ENCODE measurements at regions not wholly inside any gene's neighbourhood (a gene's known extent, or its start where the extent isn't known, plus 50 kb on each side); places are given as distances from the start of the nearest gene placed in this dataset.

GRCh38 chr4:4625488-4625887 is 83.6 kb upstream of the STX18 start:
- DNase-seq = no peak

DNA sequence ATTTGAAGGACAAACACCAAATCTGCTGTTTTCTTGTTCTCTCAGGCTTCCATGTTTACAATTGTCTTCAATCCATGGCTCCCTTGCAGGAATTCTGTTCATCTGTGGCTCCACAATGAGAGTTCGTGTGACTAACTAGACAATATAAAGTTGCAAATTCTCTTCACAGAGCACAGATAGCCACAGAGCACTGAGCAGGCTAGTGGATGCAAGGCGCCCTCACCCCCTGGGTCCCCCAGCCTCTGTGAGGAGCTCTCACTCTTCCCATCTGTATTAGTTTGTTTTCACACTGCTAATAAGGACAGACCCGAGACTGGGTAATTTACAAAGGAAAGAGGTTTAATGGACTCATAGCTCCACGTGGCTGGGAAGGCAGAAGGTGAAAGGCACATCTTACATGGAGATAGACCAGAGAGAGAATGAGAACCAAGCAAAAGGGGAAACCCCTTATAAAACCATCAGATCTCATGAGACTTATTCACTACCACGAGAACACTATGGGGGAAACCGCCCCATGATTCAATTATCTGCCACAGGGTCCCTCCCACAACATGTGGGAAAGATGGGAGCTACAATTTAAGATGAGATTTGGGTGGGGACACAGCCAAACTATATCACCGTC is 82.5 kb upstream of the STX18 start:
- no peak for DNase-seq

- no peak for DNase-seq
Measured at GRCh38 chr4:4619821-4620220, 78.0 kb upstream of the STX18 start.

DNA sequence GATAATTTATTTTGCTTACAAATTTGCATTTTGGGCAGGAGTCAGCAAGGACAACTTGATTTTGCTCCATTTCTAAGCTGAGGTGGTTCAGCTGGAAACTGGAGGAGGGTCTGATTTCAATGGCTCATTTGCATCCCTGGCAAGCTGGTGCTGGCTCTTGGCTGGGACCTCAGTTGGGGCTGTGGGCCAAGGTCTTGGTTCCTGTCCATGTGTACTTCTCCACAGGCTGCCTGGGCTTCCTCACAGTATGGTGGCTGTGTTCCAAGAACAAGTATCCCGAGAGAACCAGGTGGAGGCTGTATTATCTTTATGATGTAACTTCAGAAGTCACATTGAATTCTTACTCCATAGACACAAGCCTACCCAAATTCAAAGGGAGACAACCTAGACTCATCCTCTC is 77.0 kb upstream of the STX18 start:
- no peak for DNase-seq

- DNase-seq = no peak
Measured at GRCh38 chr4:4614925-4615678, 73.3 kb upstream of the STX18 start.

- no peak for DNase-seq
Measured at GRCh38 chr4:4613641-4614286, 71.9 kb upstream of the STX18 start.

DNA sequence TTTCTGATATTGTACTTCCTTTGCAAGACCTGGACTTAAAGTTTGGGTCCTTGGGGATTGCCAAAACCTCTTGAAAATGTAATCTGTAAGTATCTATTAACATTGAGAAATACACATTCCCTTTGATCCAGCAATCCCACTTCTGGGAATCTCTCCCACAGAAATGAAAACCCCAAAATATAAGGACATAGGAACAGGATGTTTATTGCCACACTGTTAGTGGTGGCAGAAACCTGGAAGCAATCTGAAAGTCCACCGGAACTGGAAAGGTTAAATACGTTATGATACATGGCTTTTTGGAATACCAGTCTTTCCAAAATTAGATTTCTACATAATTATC is 71.2 kb upstream of the STX18 start:
- DNase-seq = no peak

- no peak for DNase-seq
Measured at GRCh38 chr4:4610672-4611071, 68.8 kb upstream of the STX18 start.

- no peak for DNase-seq
Measured at GRCh38 chr4:4609622-4610334, 67.9 kb upstream of the STX18 start.

- DNase-seq = no peak
Measured at GRCh38 chr4:4608214-4608537, 66.3 kb upstream of the STX18 start.

GRCh38 chr4:4607336-4608213 is 65.7 kb upstream of the STX18 start:
- DNase-seq = no peak

DNA sequence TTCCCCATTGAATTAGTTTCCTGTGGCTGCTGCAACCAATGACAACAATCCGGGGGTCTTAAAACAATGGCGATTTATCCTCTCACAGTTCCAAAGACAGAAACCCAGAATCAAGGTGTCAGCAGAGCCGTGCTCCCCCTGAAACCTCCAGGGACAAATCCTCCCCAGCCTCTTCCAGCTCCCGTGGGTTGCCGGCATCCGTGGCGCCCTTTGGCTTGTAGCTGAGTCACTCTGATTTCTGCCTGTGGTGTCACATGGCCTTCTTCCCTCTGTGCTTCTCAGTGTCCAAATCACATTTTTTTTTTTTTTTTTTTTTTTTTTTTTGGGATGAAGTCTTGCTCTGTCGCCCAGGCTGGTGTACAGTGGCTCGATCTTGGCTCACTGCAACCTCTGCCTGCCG is 64.5 kb upstream of the STX18 start:
- no peak for DNase-seq

DNA sequence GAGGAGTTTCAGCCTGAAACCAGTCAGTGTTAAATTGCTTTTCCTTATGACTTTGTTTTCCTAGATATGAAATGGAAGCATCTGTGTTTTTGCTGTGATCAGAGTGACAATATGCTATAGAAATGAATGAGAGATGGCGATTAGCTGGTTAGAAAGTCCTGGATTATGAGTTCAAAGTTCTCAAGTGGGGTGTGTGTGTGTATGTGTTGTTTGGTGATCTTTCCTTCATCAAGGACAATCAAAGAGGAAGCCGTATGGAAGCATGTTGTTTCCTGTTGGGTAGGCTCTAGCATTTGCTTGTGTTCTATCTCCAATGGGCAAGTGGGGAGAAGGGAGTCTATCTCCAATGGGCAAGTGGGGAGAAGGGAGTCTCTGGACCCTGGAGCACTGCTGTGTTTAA is 64.0 kb upstream of the STX18 start:
- DNase-seq = no peak

DNA sequence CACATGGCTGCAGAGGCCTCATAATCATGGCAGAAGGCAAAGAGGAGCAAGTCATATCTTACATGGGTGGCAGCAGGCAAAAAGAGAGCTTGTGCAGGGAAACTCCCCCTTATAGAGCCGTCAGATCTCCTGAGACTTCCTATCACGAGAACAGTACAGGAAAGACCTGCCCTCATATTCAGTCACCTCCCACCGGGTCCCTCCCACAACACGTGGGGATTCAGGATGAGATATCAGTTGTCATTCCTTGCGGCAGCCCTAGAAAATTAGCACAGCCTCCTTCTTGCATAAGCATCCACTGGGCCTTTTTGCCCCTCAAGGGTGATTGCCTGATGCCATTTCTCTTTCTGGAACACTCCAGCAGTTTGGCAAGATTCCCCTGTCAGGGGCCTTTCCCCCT is 61.7 kb upstream of the STX18 start:
- no peak for DNase-seq

DNA sequence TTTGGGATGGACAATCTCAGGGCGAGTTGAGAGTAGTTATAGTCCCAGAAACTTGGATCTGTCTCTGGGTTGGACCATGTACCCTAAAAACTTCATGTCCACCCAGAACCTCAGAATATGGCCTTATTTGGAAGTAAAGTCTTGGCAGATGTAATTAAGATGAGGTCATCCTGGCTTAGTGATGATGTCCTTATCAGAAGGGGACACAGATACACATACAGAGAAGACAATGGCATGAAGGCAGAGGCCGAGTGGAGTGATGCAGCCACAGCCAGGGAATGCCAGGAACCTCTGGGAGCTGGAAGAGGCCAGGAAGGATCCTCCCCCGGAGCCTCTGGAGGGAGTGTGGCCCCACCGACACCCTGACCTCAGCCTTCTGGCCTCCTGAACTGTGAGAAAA is 61.2 kb upstream of the STX18 start:
- no peak for DNase-seq

DNA sequence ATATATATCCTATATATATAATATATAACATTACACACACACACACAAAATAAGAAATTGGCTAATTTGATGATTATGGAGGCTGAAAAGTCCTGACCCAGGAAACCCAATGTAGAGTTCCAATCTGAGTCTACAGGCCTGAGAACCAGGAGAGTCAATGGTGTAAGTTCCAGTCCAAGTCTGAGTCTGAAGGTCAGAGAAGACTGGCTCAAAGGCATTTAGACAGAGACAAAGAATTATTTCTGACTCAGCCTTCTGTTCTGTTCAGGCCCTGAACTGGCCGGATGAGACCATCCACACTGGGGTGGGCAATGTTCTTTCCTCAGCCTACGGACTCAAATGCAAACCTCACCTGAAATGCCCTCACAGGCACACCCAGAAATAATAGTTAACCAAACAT is 60.6 kb upstream of the STX18 start:
- no peak for DNase-seq

DNA sequence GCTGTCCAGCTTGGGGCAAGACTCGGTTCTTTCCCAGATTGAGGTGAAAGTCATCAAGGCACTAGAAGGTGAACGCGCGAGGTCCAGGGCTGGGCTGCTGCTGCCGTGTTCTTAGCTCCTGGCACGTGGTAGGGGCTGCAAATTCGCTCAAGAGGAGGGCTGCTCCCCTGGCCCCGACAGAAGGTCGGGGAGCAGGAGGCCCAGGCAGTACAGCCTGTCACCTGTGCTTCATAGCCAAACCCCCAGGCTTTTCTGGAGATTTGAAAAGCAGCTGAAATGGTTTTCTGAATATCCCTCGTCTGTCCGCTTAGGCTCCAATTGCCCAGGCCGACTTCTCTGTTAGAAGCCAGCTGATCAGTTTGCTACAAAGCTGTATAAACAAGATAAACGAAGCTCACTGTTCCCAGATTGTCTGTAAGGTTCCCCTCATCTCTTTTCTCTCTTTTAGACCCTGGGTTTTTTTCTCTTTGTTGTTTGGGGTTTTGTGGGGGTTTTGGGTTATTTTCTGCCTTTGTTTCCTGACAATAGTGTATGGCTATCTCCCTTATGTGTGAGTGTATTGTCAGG is 60.0 kb upstream of the STX18 start:
- DNase-seq = no peak

DNA sequence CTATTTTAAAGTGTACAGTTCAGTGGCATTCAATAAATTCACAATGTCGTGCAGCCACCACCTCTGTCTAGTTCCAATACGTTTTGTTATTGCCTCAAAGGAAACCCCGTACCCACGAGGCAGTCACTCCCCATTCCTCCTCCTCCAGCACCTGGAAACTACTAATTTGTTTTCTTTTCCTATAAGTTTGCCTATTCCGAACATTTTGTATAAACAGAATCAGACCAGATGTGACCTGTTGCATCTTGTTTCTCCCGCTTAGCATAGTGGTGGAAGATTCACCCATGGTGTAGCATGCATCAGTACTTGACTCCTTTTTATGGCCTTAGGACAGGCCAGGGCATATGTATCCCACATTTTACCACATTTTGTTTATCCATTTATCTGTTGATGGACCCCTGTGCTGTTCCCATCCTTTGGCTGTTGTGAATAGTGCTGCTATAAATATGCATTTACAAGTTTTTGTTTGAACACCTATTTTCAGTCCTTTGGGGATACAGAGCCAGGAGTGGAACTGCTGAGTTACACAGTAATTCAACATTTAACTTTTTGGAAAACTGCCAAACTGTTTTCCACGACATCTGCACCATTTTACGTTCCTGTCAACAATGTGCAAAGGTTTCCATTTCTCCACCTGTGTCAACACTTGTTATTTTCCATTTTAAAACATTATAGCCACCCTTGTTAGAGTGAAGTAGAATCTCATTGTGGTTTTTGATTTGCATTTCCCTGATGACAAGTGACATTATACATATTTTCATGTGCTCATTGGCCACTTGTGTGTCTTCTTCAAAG is 57.8 kb upstream of the STX18 start:
- no peak for DNase-seq

DNA sequence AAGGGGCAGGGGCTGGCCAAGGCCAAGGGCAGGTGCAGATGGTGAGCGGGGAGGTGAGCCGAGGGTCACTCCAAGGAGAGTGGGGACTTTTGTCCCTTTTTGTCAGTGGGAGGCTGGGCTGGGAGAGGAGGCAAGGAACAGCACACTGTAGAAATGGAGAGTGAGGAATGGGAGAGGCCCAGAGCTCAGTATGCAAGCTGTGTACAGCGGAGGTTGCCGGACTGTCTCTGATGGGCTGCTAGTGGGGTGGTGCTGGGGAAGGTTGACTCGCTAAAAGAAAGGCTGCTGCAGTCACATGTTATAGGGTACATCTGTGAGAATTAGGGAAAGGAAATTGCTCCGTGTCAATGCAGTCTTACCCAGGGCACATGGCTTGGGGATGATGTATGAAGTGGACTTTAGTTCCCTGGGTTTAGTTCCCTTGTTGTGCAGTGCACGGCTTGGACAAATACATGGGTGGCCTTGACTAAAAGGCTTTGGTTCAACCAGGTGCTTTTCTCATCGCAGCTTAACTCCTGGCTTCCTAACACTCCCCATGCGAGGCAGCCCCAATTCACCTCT is 57.1 kb upstream of the STX18 start:
- no peak for DNase-seq

GRCh38 chr4:4596720-4597119 is 54.9 kb upstream of the STX18 start:
- no peak for DNase-seq

GRCh38 chr4:4595252-4595651 is 53.4 kb upstream of the STX18 start:
- no peak for DNase-seq
